ENCODE measurements at regions not wholly inside any gene's neighbourhood (a gene's known extent, or its start where the extent isn't known, plus 50 kb on each side); places are given as distances from the start of the nearest gene placed in this dataset.
"Not testable (repeated sequence)": the region's sequence is repeated elsewhere in the genome, so short reads cannot be mapped to it uniquely, and the experiment has no call there.

- no peaks in the 10 kb centered on the region for H3K27me3 ChIP-seq
- TF ChIP-seq CTCF (IDR thresholded peaks at IDR 0.05) (no peak), POLR2A (IDR thresholded peaks at IDR 0.05) (no peak)
- intact Hi-C loops (cut with DNase I; ENCODE audit: low total_unique reads): no loop called here
- no peaks in the 10 kb centered on the region for H3K36me3 ChIP-seq (ENCODE audit: low read depth, missing control alignments)
- H3K9me3 ChIP-seq: no peaks in the 10 kb centered on the region
- no peak overlapping the region for H3K4me3 ChIP-seq
- H3K27ac ChIP-seq: no peak overlapping the region
- H3K4me1 ChIP-seq: no peaks in the 10 kb centered on the region
- 100% methylated on average over 1 of the region's 1 CpG for WGBS, 2 donors
- DNase-seq: no peak
These were observed 209.9 kb upstream of the DIAPH2 start for GRCh38 chrX:96474741-96475125.

GRCh38 chrX:96480081-96480480 is 204.6 kb upstream of the DIAPH2 start:
- Histone ChIP-seq H3K4me1 (no peaks in the 10 kb centered on the region), H3K27me3 (no peaks in the 10 kb centered on the region), H3K36me3 (ENCODE audit: low read depth, missing control alignments) (no peaks in the 10 kb centered on the region), H3K27ac (no peak overlapping the region), H3K9me3 (no peaks in the 10 kb centered on the region), H3K4me3 (no peak overlapping the region)
- no peak for DNase-seq
- TF ChIP-seq CTCF (IDR thresholded peaks at IDR 0.05): no peak
- no peak for TF ChIP-seq POLR2A (IDR thresholded peaks at IDR 0.05)
- intact Hi-C loops (cut with DNase I; ENCODE audit: low total_unique reads): no loop called here
- WGBS, 2 donors: 54 to 56% methylated on average over 5 of the region's 5 CpGs

- DNase-seq: no peak
- 91 to 96% methylated on average over 4 of the region's 4 CpGs for whole genome bisulfite sequencing, 2 donors
- Histone ChIP-seq H3K4me3 (no peak overlapping the region), H3K9me3 (no peaks in the 10 kb centered on the region), H3K27ac (no peak overlapping the region), H3K27me3 (no peaks in the 10 kb centered on the region), H3K36me3 (ENCODE audit: low read depth, missing control alignments) (no peaks in the 10 kb centered on the region), H3K4me1 (no peaks in the 10 kb centered on the region)
- intact Hi-C loops (cut with DNase I; ENCODE audit: low total_unique reads): no loop called here
- no peak for TF ChIP-seq CTCF (IDR thresholded peaks at IDR 0.05)
These were observed 202.8 kb upstream of the DIAPH2 start for GRCh38 chrX:96481831-96482230.

GRCh38 chrX:96483647-96484160 is 200.9 kb upstream of the DIAPH2 start:
- Histone ChIP-seq H3K4me3 (no peak overlapping the region), H3K9me3 (no peaks in the 10 kb centered on the region), H3K36me3 (ENCODE audit: low read depth, missing control alignments) (no peaks in the 10 kb centered on the region), H3K4me1 (no peaks in the 10 kb centered on the region), H3K27me3 (no peaks in the 10 kb centered on the region), H3K27ac (no peak overlapping the region)
- TF ChIP-seq POLR2A (IDR thresholded peaks at IDR 0.05): no peak
- TF ChIP-seq CTCF (IDR thresholded peaks at IDR 0.05): no peak
- 96 to 100% methylated on average over 2 of the region's 2 CpGs for WGBS, 2 donors
- no peak for DNase-seq
- intact Hi-C loops (cut with DNase I; ENCODE audit: low total_unique reads): no loop called here

GRCh38 chrX:96486687-96487086 is 198.0 kb upstream of the DIAPH2 start:
- H3K4me3 ChIP-seq; DNase-seq; H3K27me3 ChIP-seq; intact Hi-C loops (cut with DNase I; ENCODE audit: low total_unique reads); H3K27ac ChIP-seq; H3K36me3 ChIP-seq (ENCODE audit: low read depth, missing control alignments); H3K4me1 ChIP-seq; H3K9me3 ChIP-seq: not testable (repeated sequence)
- 93 to 94% methylated on average over 9 to 11 of the region's 11 CpGs for WGBS, 2 donors

Measured in testis (tissue), 2 donors.